NB4 (cell line): ENCODE measurements at regions not wholly inside any gene's neighbourhood (a gene's known extent, or its start where the extent isn't known, plus 50 kb on each side); places are given as distances from the start of the nearest gene placed in this dataset.
"Not testable (repeated sequence)": the region's sequence is repeated elsewhere in the genome, so short reads cannot be mapped to it uniquely, and the experiment has no call there.

Experiments used
- DNase-seq: peaks from one replicate; pipeline ENCODE4 v3.0.0; 2010; ENCODE audit warnings: low read depth
- H3K4me3 ChIP-seq: one replicate; pipeline ENCODE4 v1.5.1; 2011; ENCODE audit warnings: mild to moderate bottlenecking, low read depth, low read length, moderate library complexity
- MYC ChIP-seq: IDR thresholded peaks from 2 replicates; pipeline ENCODE4 v1.6.1; 2011; ENCODE audit warnings: low read depth, low read length
- POLR2A ChIP-seq: IDR thresholded peaks from 2 replicates; pipeline ENCODE4 v1.6.1; 2011; ENCODE audit warnings: mild to moderate bottlenecking; ENCODE audit not compliant: insufficient read length; ENCODE audit errors: extremely low read depth
- TF ChIP-seq, protein P1 (sequence below): IDR thresholded peaks from 2 replicates; pipeline ENCODE4 v1.6.1; 2011; ENCODE audit warnings: low read depth, low read length
- TF ChIP-seq, protein P2 (sequence below): IDR thresholded peaks from one replicate; pipeline ENCODE4 v1.5.1; 2012; ENCODE audit warnings: low read depth, low read length

DNA sequence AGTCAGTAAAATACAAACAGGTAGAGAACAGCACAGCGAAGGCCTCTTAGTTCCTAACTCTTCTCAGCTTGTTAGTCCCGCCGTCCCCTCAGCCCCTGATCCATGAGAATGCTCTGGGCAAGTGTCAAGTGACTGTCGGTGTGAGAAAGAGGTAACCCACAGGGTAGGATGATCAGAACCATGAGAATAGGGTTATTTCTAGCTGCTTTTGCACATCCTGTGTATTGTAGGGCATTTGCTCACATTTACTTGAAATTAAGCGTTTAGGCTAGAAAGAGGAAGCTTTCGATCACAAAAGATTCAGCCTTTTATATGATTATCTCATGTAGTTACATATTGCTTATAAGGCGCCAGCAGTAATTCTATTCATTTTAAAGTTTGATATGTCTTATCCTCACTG lies 103.0 kb upstream of the PDE10A start:
- DNase-seq, result no peak
- TF ChIP-seq, protein P1, sequence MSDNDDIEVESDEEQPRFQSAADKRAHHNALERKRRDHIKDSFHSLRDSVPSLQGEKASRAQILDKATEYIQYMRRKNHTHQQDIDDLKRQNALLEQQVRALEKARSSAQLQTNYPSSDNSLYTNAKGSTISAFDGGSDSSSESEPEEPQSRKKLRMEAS, result no peak
- no peak overlapping the region for H3K4me3 ChIP-seq

DNA sequence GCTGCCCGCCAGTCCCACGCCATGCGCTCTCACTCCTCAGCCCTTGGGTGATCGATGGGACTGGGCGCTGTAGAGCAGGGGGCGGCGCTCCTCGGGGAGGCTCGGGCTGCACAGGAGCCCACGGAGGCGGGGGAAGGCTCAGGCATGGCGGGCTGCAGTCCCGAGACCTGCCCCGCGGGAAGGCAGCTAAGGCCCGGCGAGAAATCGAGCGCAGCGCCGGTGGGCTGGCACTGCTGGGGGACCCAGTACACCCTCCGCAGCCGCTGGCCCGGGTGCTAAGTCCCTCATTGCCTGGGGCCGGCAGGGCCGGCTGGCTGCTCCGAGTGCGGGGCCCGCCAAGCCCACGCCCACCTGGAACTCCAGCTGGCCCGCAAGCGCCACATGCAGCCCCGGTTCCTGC lies 102.2 kb upstream of the PDE10A start:
- H3K4me3 ChIP-seq, DNase-seq: not testable (repeated sequence)

DNA sequence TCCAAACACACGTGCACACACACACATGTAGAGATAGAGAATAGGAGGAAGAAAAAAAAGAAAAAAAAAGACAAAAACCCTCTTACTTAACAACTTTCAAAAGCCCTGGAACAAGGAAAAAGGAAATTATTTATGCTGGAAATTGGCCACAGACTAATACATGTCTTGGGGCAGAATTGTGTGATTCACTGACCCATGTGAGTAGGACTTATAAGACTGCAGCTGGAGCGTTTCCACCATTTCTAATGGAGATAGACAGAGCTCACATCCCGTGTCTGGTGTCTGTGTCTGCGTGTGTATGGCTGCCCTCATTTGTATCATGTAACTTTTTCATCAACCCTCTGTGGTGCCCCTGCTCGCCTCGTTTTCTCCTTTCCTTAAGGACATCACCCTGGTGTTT lies 99.8 kb upstream of the PDE10A start:
- TF ChIP-seq MYC (no peak), POLR2A (no peak)
- TF ChIP-seq, protein P1, result no peak
- TF ChIP-seq, protein P2, sequence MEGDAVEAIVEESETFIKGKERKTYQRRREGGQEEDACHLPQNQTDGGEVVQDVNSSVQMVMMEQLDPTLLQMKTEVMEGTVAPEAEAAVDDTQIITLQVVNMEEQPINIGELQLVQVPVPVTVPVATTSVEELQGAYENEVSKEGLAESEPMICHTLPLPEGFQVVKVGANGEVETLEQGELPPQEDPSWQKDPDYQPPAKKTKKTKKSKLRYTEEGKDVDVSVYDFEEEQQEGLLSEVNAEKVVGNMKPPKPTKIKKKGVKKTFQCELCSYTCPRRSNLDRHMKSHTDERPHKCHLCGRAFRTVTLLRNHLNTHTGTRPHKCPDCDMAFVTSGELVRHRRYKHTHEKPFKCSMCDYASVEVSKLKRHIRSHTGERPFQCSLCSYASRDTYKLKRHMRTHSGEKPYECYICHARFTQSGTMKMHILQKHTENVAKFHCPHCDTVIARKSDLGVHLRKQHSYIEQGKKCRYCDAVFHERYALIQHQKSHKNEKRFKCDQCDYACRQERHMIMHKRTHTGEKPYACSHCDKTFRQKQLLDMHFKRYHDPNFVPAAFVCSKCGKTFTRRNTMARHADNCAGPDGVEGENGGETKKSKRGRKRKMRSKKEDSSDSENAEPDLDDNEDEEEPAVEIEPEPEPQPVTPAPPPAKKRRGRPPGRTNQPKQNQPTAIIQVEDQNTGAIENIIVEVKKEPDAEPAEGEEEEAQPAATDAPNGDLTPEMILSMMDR, result no peak
- no peak overlapping the region for H3K4me3 ChIP-seq
- DNase-seq, result no peak

DNA sequence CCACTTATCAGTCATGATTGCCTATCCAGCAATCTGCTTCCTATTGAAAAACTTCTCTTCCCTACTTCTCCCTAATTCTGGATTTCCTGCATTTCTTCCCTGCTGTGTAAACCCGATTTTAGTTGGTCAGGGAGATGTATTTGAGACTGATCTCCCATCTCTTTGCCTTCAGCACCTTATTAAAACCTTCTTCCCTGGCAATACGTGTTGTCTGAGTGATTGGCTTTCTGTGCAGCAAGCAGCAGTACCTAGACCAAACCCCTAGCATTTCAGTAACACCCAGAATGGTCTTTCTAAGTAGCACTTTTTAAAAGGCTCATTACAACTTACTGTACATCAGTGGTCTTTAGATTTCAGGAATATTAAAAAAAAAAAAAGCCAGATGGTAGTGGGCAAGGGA lies 99.1 kb upstream of the PDE10A start:
- no peak overlapping the region for H3K4me3 ChIP-seq
- no peak for DNase-seq
- TF ChIP-seq MYC, result no peak
- TF ChIP-seq, protein P2, result no peak
- TF ChIP-seq, protein P1, result no peak
- TF ChIP-seq POLR2A, result no peak

DNA sequence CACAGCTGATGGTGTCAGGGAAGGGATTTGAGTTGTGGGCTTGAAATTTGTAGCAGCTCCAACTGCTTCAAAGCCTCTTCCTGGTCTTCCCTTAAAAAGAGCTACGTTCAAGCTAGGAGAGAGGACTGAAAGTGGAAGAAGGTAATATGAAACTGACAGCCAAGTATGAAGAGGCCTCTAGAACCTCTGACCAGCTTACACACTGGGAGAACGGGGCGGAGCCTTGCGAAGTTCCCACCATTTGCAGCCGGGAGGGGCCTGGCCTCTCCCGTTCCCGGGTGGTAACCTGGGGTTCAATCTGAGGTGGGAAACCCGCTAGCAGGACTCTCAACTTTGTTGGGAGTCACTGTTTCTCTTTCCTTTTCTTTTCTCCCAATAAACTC lies 97.8 kb upstream of the PDE10A start:
- no peak for DNase-seq
- H3K4me3 ChIP-seq, result no peak overlapping the region
- TF ChIP-seq MYC (no peak), POLR2A (no peak)
- TF ChIP-seq, protein P1, result no peak
- TF ChIP-seq, protein P2, result no peak

DNA sequence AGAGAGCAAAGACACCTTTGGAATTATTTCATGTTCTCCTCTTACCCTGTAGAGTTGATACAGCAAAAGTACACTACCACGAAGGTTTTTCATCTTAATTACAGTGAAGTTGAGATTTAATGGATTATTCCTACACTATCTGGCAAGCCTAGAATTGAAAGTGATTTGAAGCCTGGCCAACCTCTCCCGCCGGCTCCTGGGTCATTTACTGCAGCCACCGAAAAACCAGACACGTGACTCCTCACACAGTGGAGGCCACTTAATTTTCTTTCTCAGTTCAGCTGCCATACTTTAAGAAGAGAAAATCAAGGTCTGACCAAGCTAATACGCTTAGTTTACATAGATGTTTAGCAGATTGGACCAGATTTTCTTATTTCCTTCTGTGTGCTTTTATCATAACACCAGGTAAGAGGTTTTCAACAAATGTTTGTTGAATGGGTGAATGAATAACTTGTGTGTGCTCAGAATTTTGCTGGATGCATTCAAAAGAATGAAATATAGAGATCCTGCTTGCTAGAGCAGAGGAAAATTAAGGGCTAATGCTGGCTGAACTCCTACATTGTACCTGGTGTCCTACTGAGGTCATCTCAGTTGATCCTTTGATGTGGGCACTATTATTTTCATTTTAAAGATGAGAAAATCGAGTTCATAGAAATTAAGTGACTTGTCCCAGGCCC lies 97.2 kb upstream of the PDE10A start:
- DNase-seq, result no peak
- no peak overlapping the region for H3K4me3 ChIP-seq
- TF ChIP-seq MYC (no peak), POLR2A (no peak)
- TF ChIP-seq, protein P2, result no peak
- TF ChIP-seq, protein P1, result no peak

DNA sequence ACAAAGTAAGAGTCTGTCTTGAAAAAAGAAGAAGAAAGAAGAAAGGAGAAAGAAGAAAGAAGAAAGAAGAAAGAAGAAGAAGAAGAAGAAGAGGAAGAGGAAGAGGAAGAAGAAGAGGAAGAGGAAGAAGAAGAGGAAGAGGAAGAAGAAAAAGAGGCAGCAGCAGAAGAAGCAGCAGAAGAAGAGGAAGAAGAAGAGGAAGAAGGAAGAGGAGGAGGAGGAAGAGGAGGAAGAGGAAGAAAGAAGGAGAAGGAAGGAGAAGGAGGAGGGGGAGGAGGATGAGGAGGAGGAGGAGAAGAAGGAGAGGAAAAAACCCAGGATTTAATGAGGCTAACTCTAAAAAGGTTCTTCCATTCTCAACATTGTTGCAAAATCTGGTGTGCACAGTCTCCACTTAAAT lies 95.4 kb upstream of the PDE10A start:
- TF ChIP-seq, protein P1, result no peak
- TF ChIP-seq POLR2A, result no peak
- TF ChIP-seq MYC, result no peak
- TF ChIP-seq, protein P2, result no peak
- DNase-seq, result no peak
- no peak overlapping the region for H3K4me3 ChIP-seq
